Transverse colon (tissue), 4 donors: ENCODE measurements at regions not wholly inside any gene's neighbourhood (a gene's known extent, or its start where the extent isn't known, plus 50 kb on each side); places are given as distances from the start of the nearest gene placed in this dataset.

ENCODE experiments used
- DNase-seq: peaks from one replicate; pipeline ENCODE4 v3.0.0-alpha.2; 2019
- H3K27ac ChIP-seq, 4 donors: fragments of 200-600 bp; sonication (generic); 2 replicates each; pipeline ENCODE4 v1.5.1; 2016 to 2018; ENCODE audit warnings: inconsistent platforms in 4 of 4
- H3K27me3 ChIP-seq: fragments of 200-600 bp; sonication (generic); 2 replicates; pipeline ENCODE4 v1.5.1; 2017; ENCODE audit warnings: inconsistent platforms
- H3K36me3 ChIP-seq, 4 donors: fragments of 200-600 bp; sonication (generic); 2 replicates each; pipeline ENCODE4 v1.5.1; 2017 to 2019; ENCODE audit warnings: inconsistent platforms in 4 of 4
- H3K4me1 ChIP-seq, 4 donors: fragments of 200-600 bp; sonication (generic); 2 replicates each; pipeline ENCODE4 v1.5.1; 2017 to 2020; ENCODE audit warnings: inconsistent platforms in 4 of 4
- H3K4me3 ChIP-seq, 4 donors: fragments of 200-600 bp; sonication (generic); 1 replicate in 1 of 4; 2 replicates in 3 of 4; pipeline versions ENCODE4 v1.5.1 to v1.6.1; 2017 to 2019; ENCODE audit warnings: inconsistent platforms in 4 of 4
- H3K9me3 ChIP-seq, 2 donors: fragments of 200-600 bp; sonication (generic); 2 replicates each; pipeline ENCODE4 v1.5.1; 2017 to 2019; ENCODE audit warnings: inconsistent platforms in 2 of 2
- EP300 ChIP-seq: sonication (generic); formaldehyde crosslinking; IDR thresholded peaks from one replicate; pipeline ENCODE4 v1.6.1; 2017; ENCODE audit warnings: antibody characterized with exemption, low read depth
- POLR2A ChIP-seq: fragments of 450-650 bp; IDR thresholded peaks from one replicate; pipeline ENCODE4 v1.6.1; 2016; ENCODE audit warnings: antibody characterized with exemption, mild to moderate bottlenecking, moderate library complexity
- POLR2AphosphoS5 ChIP-seq, 3 donors: sonication (generic); formaldehyde crosslinking; IDR thresholded peaks; one replicate each; pipeline ENCODE4 v1.6.1; 2016; ENCODE audit warnings: antibody characterized with exemption in 3 of 3
- WGBS, 2 donors: methylation state at CpG; one replicate each; pipeline ENCODE4 v1.1.5; 2018; ENCODE audit warnings: low coverage in 1 of 2; 5-methylcytosine and 5-hydroxymethylcytosine counted together
- in situ Hi-C, 4 donors: fragments of 200-750 bp; cut with MboI; loops; one replicate each; pipeline versions ENCODE4 v1.15.0 to v1.15.1; 2017; ENCODE audit warnings: low sequenced_read_pairs in 3 of 4, low pct_ligation_motif_present in 1 of 4, low pct_unique_long_range_greater_than_20kb in 1 of 4
- intact Hi-C: fragments of 100-400 bp; cut with DNase I; formaldehyde crosslinking; loops from one replicate; pipeline ENCODE4 v1.15.1; 2023; ENCODE audit warnings: low total_unique reads
- TF ChIP-seq, protein P1 (sequence below), 5 experiments: fragments of 200-600 bp in 3 of 5; fragments of 450-650 bp in 2 of 5; sonication (generic) in 3 of 5; IDR thresholded peaks; 1 replicate in 2 of 5; 2 replicates in 3 of 5; pipeline ENCODE4 v1.5.1; 2016 to 2017; ENCODE audit warnings: antibody characterized with exemption in 5 of 5, inconsistent platforms in 3 of 5, mild to moderate bottlenecking in 2 of 5, moderate library complexity in 1 of 5

DNA sequence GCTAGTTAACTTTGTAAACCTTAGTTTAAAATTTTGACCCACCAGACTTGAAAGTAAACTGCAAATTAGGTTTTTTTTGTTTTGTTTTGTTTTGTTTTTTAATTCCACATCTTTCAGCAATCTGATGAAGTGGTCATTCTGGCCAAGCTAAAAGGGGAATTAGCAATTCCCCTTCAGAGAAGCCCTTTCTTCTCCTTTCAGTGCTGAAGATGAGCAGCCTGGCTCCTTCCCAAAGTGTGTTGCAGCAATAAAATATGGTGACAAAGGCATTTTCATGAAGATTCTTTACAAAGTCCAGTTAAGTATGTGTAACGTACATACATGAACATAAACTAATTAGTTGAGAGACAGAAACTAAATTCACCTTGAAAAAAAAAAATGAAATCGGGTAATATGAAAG lies 380.1 kb downstream of the NOVA1 start:
- in situ Hi-C loops: no loop called here
- Histone ChIP-seq H3K9me3 (no peaks in the 10 kb centered on the region), H3K36me3 (no peaks in the 10 kb centered on the region), H3K4me1 (no peaks in the 10 kb centered on the region), H3K27ac (no peak overlapping the region), H3K4me3 (no peak overlapping the region), H3K27me3 (no peaks in the 10 kb centered on the region)
- intact Hi-C loops: no loop called here
- 65 to 73% methylated on average over 2 of the region's 2 CpGs for WGBS, 2 donors
- DNase-seq: no peak
- TF ChIP-seq, protein P1, sequence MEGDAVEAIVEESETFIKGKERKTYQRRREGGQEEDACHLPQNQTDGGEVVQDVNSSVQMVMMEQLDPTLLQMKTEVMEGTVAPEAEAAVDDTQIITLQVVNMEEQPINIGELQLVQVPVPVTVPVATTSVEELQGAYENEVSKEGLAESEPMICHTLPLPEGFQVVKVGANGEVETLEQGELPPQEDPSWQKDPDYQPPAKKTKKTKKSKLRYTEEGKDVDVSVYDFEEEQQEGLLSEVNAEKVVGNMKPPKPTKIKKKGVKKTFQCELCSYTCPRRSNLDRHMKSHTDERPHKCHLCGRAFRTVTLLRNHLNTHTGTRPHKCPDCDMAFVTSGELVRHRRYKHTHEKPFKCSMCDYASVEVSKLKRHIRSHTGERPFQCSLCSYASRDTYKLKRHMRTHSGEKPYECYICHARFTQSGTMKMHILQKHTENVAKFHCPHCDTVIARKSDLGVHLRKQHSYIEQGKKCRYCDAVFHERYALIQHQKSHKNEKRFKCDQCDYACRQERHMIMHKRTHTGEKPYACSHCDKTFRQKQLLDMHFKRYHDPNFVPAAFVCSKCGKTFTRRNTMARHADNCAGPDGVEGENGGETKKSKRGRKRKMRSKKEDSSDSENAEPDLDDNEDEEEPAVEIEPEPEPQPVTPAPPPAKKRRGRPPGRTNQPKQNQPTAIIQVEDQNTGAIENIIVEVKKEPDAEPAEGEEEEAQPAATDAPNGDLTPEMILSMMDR (IDR thresholded peaks at IDR 0.05): no peak
- no peak for TF ChIP-seq POLR2A
- no peak for TF ChIP-seq POLR2AphosphoS5 (IDR thresholded peaks at IDR 0.05)
- no peak for TF ChIP-seq EP300

DNA sequence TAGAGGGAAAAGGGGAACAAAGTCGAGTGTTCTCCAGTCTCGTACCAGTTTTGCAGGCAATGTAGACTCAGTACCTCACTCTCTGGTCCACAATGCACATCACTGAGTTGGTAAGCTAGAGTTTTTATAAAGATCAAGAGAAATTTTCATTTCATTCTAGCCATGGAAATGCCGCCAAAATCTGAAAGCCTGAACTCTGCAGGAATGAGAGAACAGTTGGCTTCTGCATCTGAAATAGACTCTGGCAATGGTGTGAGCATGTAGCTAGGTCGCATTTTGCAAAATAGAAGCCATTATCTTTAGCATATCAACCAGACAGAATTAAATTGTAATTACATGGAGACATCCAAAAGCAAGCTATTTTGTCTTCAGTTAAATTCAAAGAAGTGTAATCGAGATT lies 381.0 kb downstream of the NOVA1 start:
- no peak for DNase-seq
- H3K36me3 ChIP-seq: no peaks in the 10 kb centered on the region
- no peaks in the 10 kb centered on the region for H3K27me3 ChIP-seq
- intact Hi-C loops (no loop called here), in situ Hi-C loops (no loop called here)
- no peaks in the 10 kb centered on the region for H3K9me3 ChIP-seq
- TF ChIP-seq POLR2AphosphoS5 (IDR thresholded peaks at IDR 0.05) (no peak), POLR2A (no peak), EP300 (no peak)
- TF ChIP-seq, protein P1 (IDR thresholded peaks at IDR 0.05): no peak
- no peak overlapping the region for H3K27ac ChIP-seq
- no peaks in the 10 kb centered on the region for H3K4me1 ChIP-seq
- WGBS, 2 donors: 67 to 72% methylated on average over 5 of the region's 5 CpGs
- no peak overlapping the region for H3K4me3 ChIP-seq

DNA sequence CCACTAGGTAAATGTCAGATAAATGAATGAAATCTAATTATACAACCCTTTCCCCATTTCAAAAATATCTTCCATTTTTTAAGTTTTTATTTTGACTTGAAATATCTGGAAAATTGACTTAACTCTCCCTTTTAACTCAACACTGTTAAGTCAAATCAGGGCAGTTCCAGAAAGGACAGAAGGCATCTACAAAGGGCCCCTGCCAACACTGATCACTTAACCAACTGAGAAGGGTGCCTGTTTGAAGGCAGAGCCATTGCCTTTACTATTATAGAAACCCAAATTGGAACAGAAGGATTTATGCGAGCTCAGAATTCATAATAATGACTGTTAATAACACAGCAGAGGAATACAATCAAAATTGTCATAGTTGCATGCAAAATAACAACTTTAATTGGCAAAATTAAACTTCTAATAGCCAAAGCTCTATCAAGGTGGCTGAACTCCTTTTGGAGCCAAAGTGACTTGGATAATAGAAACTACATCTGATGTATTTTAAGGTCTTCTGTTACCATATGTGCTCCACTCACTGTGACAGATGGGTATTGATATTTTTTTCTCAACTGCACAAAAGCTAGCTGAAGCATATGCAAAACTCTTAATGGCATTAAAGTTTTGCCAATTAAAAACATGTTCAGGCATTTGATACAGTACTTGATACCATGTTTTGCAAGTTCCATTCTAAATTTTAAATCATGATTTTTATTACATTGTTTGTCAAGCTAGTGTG lies 383.8 kb downstream of the NOVA1 start:
- no peaks in the 10 kb centered on the region for H3K9me3 ChIP-seq
- TF ChIP-seq, protein P1 (IDR thresholded peaks at IDR 0.05): no peak
- TF ChIP-seq POLR2AphosphoS5 (IDR thresholded peaks at IDR 0.05) (no peak), POLR2A (no peak), EP300 (no peak)
- in situ Hi-C loops: no loop called here

DNA sequence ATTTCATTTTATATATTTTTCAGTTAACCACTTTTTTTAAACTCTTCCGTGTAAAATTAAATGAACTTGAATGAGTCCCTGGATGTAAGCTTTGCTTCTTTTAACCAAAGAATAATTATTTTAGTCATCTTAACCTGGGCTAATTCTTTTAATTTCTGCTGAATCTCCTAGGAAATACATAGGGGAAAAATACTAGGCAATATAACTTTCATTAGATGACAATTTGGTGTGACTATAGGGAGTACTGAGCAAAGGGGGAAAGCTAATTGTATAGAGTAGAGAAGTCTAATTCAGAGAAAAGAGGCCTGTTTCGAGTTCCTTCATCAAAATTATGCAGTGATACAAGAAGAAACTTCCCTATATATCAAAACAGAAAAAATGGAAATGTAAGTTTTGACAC lies 388.1 kb downstream of the NOVA1 start:
- 33 to 81% methylated on average over 2 of the region's 2 CpGs for WGBS, 2 donors
- H3K36me3 ChIP-seq: no peaks in the 10 kb centered on the region
- H3K9me3 ChIP-seq: no peaks in the 10 kb centered on the region
- TF ChIP-seq POLR2A (no peak), POLR2AphosphoS5 (IDR thresholded peaks at IDR 0.05) (no peak), EP300 (no peak)
- TF ChIP-seq, protein P1 (IDR thresholded peaks at IDR 0.05): no peak
- DNase-seq: no peak
- intact Hi-C loops (no loop called here), in situ Hi-C loops (no loop called here)
- no peak overlapping the region for H3K4me3 ChIP-seq
- H3K27ac ChIP-seq: no peak overlapping the region
- peaks cover 19% of the 10 kb centered on the region for H3K27me3 ChIP-seq
- H3K4me1 ChIP-seq: no peaks in the 10 kb centered on the region

More for the DNA sequence above, 383.8 kb downstream of the NOVA1 start:
- DNase-seq: no peak
- no peaks in the 10 kb centered on the region for H3K4me1 ChIP-seq
- intact Hi-C loops: no loop called here
- H3K27ac ChIP-seq: no peak overlapping the region
- H3K4me3 ChIP-seq: no peak overlapping the region
- 87 to 100% methylated on average over 1 of the region's 1 CpG for WGBS, 2 donors
- H3K27me3 ChIP-seq: no peaks in the 10 kb centered on the region
- no peaks in the 10 kb centered on the region for H3K36me3 ChIP-seq
